ENCODE measurements at regions not wholly inside any gene's neighbourhood (a gene's known extent, or its start where the extent isn't known, plus 50 kb on each side); places are given as distances from the start of the nearest gene placed in this dataset.

- Histone ChIP-seq H3K9me1 (ENCODE audit: control insufficient read depth, insufficient read depth, low read length) (no peaks in the 10 kb centered on the region), H3K27me3 (ENCODE audit: control insufficient read depth in 2 of 2, insufficient read depth in 2 of 2, low read length in 2 of 2) (no peaks in the 10 kb centered on the region), H3K36me3 (ENCODE audit: control insufficient read depth, insufficient read depth, low read length) (no peaks in the 10 kb centered on the region), H3K4me2 (ENCODE audit: insufficient read depth, low read length) (no peak overlapping the region), H3K9me3 (replicated peaks; ENCODE audit: control insufficient read depth, insufficient read depth, low read depth, low read length) (0 out of 2 replicates have a peak, but pooled peaks cover 1% of the 10 kb centered on the region), H3K9ac (ENCODE audit: insufficient read depth in 1 of 2, low read depth in 2 of 2, low read length in 2 of 2) (no peak overlapping the region), H2AFZ (ENCODE audit: low read depth, low read length) (0 out of 2 replicates have a peak overlapping the region, but pooled peaks have one; percentile 41), H3K4me1 (replicated peaks in 1 of 2; ENCODE audit: control insufficient read depth in 2 of 2, insufficient read depth in 2 of 2, low read length in 2 of 2) (0 out of 5 replicates have a peak, but pooled peaks cover 0 to 2% of the 10 kb centered on the region in 2 experiments), H4K20me1 (replicated peaks; ENCODE audit: control insufficient read depth, insufficient read depth, low read length) (no peaks in the 10 kb centered on the region), H3K4me3 (no peak overlapping the region), H3K79me2 (ENCODE audit: control insufficient read depth, insufficient read depth, low read length) (no peaks in the 10 kb centered on the region), H3K27ac (ENCODE audit: extremely low read depth, low read depth, low read length) (no peak overlapping the region)
- in situ Hi-C loops (cut with MboI) = no loop called here
- DNase-seq (ENCODE audit: extremely low read depth in 1 of 4, low spot score in 3 of 4) (no peak), FAIRE-seq (no peak), ATAC-seq (no peak)
- ChIA-PET CTCF (ENCODE audit: low intra/inter-chr PET ratio) (no interaction called here), POLR2A (no interaction called here)
- BruUV-seq (replicated peaks) = no TSS peak
- WGBS (ENCODE audit: insufficient coverage, low coverage, missing lambda C conversion rate) = 32% methylated on average over 4 of the region's 4 CpGs
- intact Hi-C loops (cut with micrococcal nuclease) = no loop called here
- no peak for TF ChIP-seq ZNF785 (CRISPR knock-in tag; IDR thresholded peaks at IDR 0.05)
- no peak for TF ChIP-seq ZNF584 (CRISPR knock-in tag; IDR thresholded peaks at IDR 0.05; ENCODE audit: low read depth)
- no peak for TF ChIP-seq U2AF2 (optimal IDR thresholded peaks at IDR 0.05; ENCODE audit: low read depth, low read length)
- TF ChIP-seq ZBTB49 (CRISPR knock-in tag; IDR thresholded peaks at IDR 0.05; ENCODE audit: borderline replicate concordance) = no peak
- no peak for TF ChIP-seq PHTF2 (CRISPR knock-in tag; IDR thresholded peaks at IDR 0.05)
- TF ChIP-seq CC2D1A (IDR thresholded peaks at IDR 0.05) = no peak
- no peak for TF ChIP-seq ZNF354B (CRISPR knock-in tag; IDR thresholded peaks at IDR 0.05)
- TF ChIP-seq CREB3L1 (IDR thresholded peaks at IDR 0.05; ENCODE audit: borderline replicate concordance, low read depth) = no peak
- TF ChIP-seq ADNP (tag; IDR thresholded peaks at IDR 0.05) = no peak
- no peak for TF ChIP-seq NONO (IDR thresholded peaks at IDR 0.05; ENCODE audit: low read depth in 2 of 2, low read length in 1 of 2)
- no peak for TF ChIP-seq FIP1L1 (IDR thresholded peaks at IDR 0.05; ENCODE audit: low read depth, low read length, poor library complexity, severe bottlenecking)
- no peak for TF ChIP-seq XRCC3 (IDR thresholded peaks at IDR 0.05)
Observed at GRCh38 chr10:6944436-6944835, 364.4 kb upstream of the PRKCQ start.
